CD4-positive, alpha-beta T cell treated with Interferon alpha-2 for 1 hour (primary cell): ENCODE measurements at regions not wholly inside any gene's neighbourhood (a gene's known extent, or its start where the extent isn't known, plus 50 kb on each side); places are given as distances from the start of the nearest gene placed in this dataset.
A peak's percentile ranks its signal among the peaks of the same experiment; 100 is the strongest.

Experiments
- DNase-seq, 2 donors: peaks; one replicate each; pipeline ENCODE4 v3.0.0-alpha.2; 2020 to 2022

DNA sequence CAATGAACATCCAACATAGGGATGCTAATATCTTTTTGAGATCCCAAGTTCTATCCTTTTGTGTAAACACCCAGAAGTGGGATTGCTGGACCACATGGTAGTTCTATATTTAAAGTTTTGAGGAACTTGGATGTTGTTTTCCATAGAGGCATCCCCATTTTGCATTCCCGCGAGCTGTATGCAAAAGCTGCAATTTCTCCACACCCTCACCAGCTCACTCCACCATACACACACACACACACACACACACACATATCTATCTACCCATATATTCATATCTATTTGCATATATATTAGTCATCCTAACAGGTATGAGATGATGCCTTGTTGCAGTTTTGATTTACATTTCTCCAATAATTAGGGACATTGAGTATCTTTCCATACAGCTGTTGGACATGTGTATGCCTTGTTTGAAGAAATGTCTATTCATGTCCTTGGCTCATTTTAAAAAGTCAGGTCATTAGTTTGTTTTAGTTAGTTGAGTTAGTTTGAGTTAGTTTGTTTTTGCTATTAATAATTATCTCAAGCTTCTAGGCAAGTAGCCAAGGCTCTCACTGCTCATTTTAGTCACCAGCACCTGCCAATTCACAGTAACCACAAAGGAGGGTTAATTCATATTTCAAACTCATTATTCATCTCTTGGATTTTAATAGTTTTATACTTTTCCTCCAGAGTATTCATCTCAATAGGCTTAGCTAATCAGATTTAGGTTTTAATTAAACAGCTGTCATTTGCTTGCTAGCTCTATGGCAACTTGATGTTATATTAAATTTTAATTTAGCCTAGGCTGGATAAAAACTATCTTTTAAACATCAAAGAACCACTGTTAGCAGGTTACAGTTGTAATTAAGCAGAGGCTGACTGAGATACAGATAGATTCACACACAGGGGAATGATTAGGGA lies 1435.9 kb upstream of the TMEM132C start:
- no peak for DNase-seq

DNA sequence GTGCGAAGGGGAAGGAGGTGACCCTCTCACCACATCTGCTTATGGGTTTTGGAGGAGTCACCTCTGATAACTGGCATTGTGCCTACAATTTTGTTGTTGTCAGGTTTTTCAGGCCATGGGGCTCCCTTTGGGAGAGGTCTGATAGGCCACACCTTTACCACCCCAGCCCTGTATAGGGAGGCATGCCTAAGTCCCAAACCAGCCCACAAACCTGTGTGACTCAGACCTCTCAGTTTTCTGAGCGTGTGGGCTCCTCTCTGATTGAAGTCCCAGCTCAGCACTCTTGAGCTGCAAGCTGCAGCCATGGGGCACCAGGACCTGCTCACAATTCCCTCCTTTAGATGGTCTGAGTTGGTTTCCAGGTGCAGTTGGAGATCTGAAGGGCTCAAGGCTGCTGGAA lies 1429.3 kb upstream of the TMEM132C start:
- DNase-seq: no peak

DNA sequence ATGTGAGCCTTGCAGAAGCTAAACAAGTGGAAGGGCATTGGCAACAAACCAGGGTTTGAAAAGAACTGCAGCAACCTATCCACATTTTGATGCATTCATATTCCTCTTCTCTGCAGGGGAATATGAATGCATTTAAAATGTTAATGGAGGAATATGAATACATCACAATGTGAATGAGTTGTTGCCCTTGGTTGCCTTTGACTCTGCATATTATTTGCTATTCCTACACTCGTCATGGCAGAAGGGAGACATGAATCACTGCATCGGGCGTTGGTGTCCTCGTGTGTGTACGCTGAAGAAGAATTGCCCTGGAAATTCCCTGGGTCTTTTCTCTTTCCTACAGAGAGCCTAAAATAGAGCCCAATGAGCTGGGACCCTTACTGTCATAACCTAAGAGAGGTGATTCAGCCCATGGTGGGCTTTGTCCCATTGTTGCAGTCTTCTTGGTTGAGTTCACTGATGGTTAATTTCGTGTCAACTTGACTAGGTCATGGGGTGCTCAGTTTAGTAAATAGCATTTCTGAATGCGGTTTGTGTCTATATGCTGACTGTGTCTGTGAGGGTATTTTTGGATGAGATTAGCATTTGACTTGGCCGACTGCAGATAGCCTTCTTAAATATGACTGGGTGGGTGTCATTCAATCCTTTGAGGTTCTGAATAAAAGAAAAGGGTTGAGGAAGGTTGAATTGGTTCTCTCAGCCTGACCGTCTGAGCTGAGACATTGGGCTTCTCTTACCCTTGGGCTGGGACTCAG lies 1422.9 kb upstream of the TMEM132C start:
- DNase-seq: no peak

DNA sequence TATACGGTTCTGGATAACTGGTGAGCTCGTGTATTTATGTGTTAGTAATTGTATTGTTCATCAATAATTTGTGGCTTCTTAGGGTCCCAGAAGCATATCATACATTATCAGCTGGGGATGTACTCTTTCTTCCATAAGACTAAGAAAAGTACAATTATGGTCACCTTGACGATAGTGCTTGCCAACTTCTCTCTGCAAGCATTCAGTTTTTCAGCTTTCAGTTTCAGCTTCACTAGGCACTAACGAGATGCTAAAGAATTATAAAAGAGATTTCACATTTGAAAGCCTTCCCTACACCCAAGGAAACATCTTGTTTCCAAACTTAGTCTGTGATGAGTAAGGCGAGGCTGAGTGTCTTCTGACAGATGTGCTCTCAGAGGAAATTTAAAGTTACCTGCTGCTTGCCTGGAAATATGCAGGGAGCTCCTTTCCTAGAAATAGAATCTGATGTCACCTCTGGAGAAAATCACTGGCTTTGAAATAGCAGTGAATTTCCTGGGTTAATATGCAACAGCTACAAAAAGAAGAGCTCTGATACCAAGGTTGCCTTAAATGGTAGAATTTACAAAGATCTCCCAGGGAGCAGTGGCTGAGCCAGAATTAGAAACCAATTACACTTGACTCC lies 1419.9 kb upstream of the TMEM132C start:
- no peak for DNase-seq

DNA sequence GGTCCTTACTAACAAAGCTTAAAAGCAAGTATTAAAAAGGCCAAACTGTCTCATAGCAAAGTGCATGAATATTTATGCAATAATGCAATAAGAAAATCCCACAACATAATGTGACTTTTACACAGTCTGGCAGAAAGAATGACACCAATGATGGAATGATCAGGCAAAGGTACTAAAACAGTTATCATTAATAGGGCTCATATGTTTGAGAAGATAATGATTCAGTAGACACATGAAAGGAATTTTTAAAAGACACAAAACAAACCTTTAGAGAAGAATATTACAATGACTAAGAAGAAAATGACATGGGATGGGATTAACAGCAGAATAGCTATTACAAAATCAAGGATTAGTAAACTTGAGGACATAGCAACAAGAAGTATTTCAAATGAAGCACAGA lies 1411.2 kb upstream of the TMEM132C start:
- no peak for DNase-seq

- DNase-seq: no peak
Measured at GRCh38 chr12:126856958-126857357, 1410.0 kb upstream of the TMEM132C start.

DNA sequence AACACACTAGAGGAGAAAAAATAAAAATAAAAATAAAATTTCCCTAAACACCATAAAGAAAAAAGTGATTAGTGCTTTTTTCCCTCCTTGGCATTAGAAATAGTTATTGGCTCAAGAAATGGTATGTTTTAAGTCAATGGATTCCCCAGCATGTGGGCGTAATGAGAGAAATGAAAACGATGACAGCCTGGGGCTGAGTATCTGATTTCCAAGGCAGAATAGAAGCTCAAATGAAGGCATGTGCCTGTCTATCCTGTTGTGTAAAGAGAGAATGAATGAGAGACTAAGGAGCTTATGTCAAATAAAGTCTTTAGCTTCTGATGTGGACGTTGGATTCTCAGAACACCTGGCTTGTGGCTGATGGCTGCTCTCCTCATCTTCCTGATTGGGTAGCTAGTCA lies 1408.4 kb upstream of the TMEM132C start:
- no peak for DNase-seq

DNA sequence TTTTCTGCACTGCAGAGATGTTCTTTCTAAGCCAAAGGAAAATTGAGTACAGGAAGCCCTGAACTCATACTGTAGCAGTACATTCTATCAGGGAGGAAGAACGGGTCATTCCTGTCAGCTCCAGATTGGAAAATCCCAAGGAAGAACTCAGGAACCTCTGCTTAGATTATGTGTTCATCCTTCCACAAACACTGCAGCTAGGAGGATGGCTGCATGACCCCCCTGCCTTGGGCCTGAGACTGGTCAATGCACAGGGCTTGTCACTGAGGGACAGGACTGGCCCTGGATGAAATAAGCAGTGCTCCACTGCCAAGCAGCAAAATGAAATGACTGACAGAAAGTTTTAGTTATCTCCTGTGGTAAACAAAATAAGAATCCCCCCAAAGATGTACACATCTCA lies 1406.8 kb upstream of the TMEM132C start:
- DNase-seq: no peak

- no peak for DNase-seq
Measured at GRCh38 chr12:126862500-126862899, 1404.5 kb upstream of the TMEM132C start.

GRCh38 chr12:126869644-126870043 lies 1397.3 kb upstream of the TMEM132C start:
- no peak for DNase-seq

DNA sequence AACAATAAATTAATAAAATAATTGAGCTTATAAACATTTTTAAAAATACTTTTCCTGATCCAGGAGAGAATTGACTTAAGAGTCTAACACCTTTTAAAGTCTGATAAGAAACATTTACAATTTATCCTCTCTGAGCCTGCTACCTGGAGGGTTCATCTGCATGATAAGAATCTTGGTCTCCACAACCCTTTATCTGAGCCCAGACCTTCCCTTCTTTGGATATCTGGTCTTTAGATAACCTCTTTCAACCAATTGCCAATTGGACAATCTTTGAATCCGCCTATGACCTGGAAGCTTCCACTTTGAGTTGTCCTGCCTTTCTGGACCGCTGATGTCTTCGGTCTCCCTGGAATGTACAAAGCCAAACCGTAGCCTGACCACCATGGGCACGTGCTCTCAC lies 1393.3 kb upstream of the TMEM132C start:
- DNase-seq: no peak

DNA sequence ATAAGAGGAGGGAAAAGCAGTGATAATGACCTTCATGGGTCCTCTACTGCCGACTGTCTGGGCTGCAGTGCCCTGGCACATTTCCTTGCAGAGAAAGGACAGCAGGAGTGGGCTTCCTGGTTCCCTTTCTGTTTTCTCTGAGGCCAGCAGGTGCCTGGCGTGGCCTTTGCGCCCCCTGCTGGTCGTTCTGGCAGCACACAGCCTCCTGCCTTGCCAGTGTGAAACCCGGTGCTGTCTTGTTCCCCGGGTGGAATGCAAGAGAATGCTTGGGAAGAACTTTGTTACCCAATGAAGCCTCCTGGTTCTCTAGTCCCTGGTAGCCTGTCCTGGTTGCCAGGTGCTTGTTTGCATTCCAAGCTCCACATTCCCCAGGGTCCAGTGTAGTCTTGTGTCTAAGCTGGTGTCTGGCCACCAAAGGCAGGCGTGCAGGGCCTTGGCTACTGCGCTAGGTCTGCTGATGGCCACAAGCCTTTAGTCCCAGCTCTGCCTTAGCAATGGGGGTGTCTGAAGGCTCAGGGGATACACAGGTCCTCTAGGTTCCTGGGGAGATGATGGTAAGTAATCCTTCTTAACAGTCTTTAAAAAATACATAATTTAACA lies 1392.4 kb upstream of the TMEM132C start:
- peak; percentile 22 to 64 for DNase-seq

GRCh38 chr12:126879842-126880241 lies 1387.1 kb upstream of the TMEM132C start:
- DNase-seq: no peak

- no peak for DNase-seq
Measured at GRCh38 chr12:126883697-126884096, 1383.3 kb upstream of the TMEM132C start.

DNA sequence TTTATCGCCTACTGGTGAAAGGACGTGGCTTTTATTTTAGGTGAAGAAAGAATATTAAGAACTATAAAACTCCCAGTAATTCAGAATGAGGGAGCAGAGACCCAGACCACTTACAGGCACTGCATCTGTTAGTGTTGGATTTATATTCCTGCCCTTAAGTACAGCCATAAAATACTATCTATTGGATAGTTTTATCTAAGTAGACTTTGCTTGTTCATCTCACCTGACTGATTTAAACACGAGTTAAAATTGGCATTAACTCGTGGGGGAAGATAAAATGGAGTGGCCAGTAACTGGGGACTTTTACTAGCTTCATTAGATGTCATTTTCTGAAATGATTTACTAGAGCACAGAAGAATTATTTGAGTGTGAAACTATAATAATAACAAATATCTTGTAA lies 1377.5 kb upstream of the TMEM132C start:
- DNase-seq: no peak

DNA sequence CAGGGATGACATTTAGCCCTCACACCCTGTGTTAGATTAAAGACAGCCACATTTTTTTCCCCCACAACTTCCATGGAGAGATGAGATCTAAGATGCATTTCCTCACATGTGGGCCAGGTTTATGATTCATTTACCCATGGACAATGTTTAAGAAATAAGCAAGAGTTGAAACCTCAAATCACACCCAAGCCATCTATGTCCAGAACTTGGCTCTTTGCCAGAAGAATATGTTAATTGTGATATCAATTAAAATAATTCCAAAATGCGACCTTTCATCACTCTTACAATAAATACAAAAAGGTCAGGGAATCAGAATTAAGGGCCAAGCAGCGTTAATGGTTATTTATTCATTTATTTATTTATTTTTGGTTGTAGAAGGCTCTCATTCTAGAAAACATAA lies 1376.9 kb upstream of the TMEM132C start:
- DNase-seq: no peak

DNA sequence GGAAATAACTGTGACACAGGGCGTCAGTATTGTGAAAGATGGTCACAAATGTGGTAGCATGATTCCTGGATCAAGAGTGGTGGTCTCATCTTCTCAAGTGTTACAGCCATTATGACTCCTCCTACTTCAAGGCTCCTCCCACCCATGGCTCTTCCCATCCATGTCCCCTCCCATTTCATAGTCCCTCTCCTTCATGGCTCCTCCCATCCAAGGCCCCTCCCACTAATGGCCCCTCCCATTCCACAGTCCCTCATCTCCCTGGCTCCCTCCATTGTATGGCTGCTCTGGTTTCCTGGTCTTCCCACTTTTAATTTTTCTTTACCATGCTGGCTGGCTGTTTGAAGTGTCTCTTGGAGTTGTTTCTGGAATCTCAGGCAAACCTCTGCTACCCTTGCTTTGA lies 1375.2 kb upstream of the TMEM132C start:
- no peak for DNase-seq

DNA sequence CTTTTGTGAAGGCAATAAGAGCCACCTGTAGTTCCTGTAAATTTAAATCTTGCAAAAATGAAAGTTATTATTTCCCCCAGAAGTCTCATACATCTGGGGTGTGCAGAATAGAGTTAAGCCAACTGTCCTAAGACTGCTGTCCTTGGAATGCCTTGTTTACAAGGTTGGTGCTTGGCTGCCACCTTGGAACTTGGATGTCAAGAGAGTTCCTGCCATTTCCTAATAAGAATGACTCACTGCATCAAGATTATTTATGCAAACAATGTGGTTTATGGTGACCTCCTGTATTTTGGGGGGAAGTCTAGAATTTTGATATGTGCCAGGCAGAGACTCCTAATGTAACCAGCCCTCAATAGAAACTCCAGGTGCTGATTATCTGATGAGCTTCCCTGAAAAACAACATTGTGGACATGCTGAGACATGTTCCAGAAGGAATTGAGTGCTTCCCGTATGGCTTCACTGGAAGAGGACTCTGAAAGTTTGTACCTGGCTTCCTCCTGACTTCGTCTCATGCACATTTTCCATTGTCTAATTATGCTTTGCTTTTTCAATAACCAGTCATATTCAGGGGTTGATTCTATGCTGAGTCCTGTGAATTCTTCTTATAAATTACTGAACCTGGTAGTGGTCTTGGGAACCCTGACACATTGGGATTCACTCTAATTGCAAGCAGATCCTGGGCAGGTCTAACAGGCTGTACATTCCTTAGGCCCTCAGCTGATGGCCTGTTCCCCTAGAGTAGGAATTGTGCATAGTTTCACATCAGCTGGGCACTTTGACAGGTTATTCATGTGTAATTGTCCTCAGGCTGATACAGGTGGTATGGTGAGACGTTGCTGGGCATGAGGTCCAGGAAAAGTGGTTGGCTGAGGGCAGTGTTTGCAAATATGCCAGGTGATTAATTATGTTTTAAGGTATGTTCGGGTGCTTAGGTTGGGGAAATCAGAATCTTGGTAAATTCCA lies 1370.7 kb upstream of the TMEM132C start:
- no peak for DNase-seq

DNA sequence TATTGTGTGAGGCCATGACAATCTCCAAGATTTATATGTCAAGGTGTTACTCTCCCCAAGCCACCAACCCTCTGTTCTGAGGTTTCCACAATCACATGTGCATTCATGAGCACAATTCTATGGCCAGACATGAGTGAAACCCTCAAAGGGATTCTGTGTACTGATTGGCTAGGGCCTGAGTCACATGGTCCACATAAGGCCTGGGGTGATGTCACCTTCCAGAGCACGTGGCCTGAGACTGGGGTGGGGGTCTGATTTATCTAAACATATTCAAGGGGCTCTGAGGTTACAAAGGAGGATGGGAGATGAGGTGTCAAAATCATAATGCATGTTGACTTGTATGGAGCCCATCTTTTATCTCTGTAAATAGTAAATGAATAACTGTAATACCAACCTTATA lies 1369.9 kb upstream of the TMEM132C start:
- no peak for DNase-seq

DNA sequence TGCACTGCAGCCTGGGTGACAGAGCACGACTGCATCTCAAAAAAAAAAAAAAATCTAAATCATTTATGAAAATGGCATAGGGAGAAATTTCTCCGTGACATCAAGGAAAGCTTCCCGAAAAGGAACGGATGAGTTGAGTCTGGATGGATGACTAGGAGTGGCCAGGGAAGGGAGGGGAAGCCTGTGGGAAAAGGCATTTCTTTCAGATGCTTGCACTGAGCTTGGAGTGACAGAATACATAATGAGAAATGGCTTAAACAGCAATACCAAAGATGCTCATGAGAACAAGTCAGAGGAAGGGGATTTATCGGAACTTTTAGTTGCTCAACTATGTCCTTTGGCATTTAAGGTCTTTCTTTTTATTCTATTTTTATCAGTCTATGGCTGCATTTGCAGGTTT lies 1369.2 kb upstream of the TMEM132C start:
- no peak for DNase-seq

DNA sequence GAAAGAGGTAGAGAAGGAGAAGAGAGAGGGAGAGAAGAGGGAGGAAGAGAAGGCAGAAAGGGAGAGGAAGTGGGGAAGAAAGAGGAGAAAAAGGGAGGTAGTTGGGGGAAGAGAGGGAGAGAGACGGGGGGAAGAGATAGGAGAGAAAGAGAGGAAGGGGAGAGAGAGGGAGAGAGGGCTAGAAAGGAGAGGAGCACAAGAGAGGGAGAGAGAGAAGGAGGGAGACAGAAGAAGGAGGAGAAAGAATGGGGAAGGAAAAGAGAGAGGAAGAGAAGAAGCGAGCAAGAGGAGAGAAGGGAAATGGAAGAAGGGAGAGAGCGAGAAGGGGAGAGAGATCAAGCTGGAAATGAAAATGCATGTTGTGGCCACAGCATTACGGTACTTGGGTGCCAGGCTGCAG lies 1368.4 kb upstream of the TMEM132C start:
- DNase-seq: no peak
